ENCODE measurements at regions not wholly inside any gene's neighbourhood (a gene's known extent, or its start where the extent isn't known, plus 50 kb on each side); places are given as distances from the start of the nearest gene placed in this dataset.

- H3K27ac ChIP-seq (ENCODE audit: low read depth in 2 of 2, low read length in 2 of 2): no peak overlapping the region
- TF ChIP-seq, protein P1, sequence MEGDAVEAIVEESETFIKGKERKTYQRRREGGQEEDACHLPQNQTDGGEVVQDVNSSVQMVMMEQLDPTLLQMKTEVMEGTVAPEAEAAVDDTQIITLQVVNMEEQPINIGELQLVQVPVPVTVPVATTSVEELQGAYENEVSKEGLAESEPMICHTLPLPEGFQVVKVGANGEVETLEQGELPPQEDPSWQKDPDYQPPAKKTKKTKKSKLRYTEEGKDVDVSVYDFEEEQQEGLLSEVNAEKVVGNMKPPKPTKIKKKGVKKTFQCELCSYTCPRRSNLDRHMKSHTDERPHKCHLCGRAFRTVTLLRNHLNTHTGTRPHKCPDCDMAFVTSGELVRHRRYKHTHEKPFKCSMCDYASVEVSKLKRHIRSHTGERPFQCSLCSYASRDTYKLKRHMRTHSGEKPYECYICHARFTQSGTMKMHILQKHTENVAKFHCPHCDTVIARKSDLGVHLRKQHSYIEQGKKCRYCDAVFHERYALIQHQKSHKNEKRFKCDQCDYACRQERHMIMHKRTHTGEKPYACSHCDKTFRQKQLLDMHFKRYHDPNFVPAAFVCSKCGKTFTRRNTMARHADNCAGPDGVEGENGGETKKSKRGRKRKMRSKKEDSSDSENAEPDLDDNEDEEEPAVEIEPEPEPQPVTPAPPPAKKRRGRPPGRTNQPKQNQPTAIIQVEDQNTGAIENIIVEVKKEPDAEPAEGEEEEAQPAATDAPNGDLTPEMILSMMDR (IDR thresholded peaks at IDR 0.05; ENCODE audit: borderline replicate concordance, extremely low read depth, insufficient read depth): no peak
- H3K9me3 ChIP-seq (ENCODE audit: control insufficient read depth in 2 of 3, insufficient read depth in 1 of 3, low read length in 3 of 3): no peaks in the 10 kb centered on the region
- no peaks in the 10 kb centered on the region for H3K4me1 ChIP-seq (ENCODE audit: control insufficient read depth in 2 of 3, insufficient read depth in 2 of 3, low read depth in 1 of 3, low read length in 3 of 3)
- no peak overlapping the region for H3K9ac ChIP-seq (ENCODE audit: low read length in 3 of 3)
- H3K27me3 ChIP-seq (ENCODE audit: control insufficient read depth, insufficient read depth, low read length): no peaks in the 10 kb centered on the region
- intact Hi-C loops (cut with DNase I): no loop called here
- H3K36me3 ChIP-seq (ENCODE audit: control insufficient read depth in 2 of 3, insufficient read depth in 3 of 3, low read length in 3 of 3): no peaks in the 10 kb centered on the region
- FAIRE-seq (no peak), DNase-seq (no peak)
- no peak overlapping the region for H3K4me3 ChIP-seq (ENCODE audit: low read length in 3 of 3)
These were observed 104.2 kb upstream of the RAB18 start for GRCh38 chr10:27399871-27400270.

GRCh38 chr10:27393961-27394360 is 110.1 kb upstream of the RAB18 start:
- no peaks in the 10 kb centered on the region for H3K4me1 ChIP-seq (ENCODE audit: control insufficient read depth in 2 of 3, insufficient read depth in 2 of 3, low read depth in 1 of 3, low read length in 3 of 3)
- TF ChIP-seq, protein P1 (IDR thresholded peaks at IDR 0.05; ENCODE audit: borderline replicate concordance, extremely low read depth, insufficient read depth): no peak
- DNase-seq: no peak
- H3K27ac ChIP-seq (ENCODE audit: low read depth in 2 of 2, low read length in 2 of 2): no peak overlapping the region
- no peak for FAIRE-seq
- H3K4me3 ChIP-seq (ENCODE audit: low read length in 3 of 3): no peak overlapping the region
- H3K9ac ChIP-seq (ENCODE audit: low read length in 3 of 3): no peak overlapping the region
- no peaks in the 10 kb centered on the region for H3K36me3 ChIP-seq (ENCODE audit: control insufficient read depth in 2 of 3, insufficient read depth in 3 of 3, low read length in 3 of 3)
- H3K9me3 ChIP-seq (ENCODE audit: control insufficient read depth in 2 of 3, insufficient read depth in 1 of 3, low read length in 3 of 3): no peaks in the 10 kb centered on the region
- intact Hi-C loops (cut with DNase I): no loop called here
- no peaks in the 10 kb centered on the region for H3K27me3 ChIP-seq (ENCODE audit: control insufficient read depth, insufficient read depth, low read length)

GRCh38 chr10:27392606-27393005 is 111.5 kb upstream of the RAB18 start:
- TF ChIP-seq, protein P1 (IDR thresholded peaks at IDR 0.05; ENCODE audit: borderline replicate concordance, extremely low read depth, insufficient read depth): no peak
- no peak overlapping the region for H3K4me3 ChIP-seq (ENCODE audit: low read length in 3 of 3)
- no peaks in the 10 kb centered on the region for H3K4me1 ChIP-seq (ENCODE audit: control insufficient read depth in 2 of 3, insufficient read depth in 2 of 3, low read depth in 1 of 3, low read length in 3 of 3)
- H3K27ac ChIP-seq (ENCODE audit: low read depth in 2 of 2, low read length in 2 of 2): no peak overlapping the region
- no peaks in the 10 kb centered on the region for H3K9me3 ChIP-seq (ENCODE audit: control insufficient read depth in 2 of 3, insufficient read depth in 1 of 3, low read length in 3 of 3)
- DNase-seq: no peak
- FAIRE-seq: no peak
- intact Hi-C loops (cut with DNase I): no loop called here
- H3K36me3 ChIP-seq (ENCODE audit: control insufficient read depth in 2 of 3, insufficient read depth in 3 of 3, low read length in 3 of 3): no peaks in the 10 kb centered on the region
- no peaks in the 10 kb centered on the region for H3K27me3 ChIP-seq (ENCODE audit: control insufficient read depth, insufficient read depth, low read length)
- no peak overlapping the region for H3K9ac ChIP-seq (ENCODE audit: low read length in 3 of 3)

DNA sequence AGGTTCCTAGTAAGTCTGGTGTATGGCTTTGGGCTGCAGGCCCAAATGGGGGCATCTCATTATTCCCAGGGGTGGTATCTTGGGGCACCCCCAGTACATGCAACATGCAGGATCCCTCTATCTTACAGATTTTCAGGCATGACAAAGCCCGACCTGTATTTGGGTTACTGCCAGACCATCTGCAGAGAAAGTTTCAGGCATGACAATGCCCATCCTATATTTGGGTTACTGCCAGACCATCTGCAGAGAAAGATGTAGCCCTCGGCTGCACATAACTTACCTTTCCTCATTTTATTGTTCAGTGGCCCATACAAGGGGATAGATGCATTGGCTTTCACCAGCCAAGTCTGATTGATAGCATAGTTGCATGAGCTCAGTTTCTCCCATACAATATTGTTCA is 112.2 kb upstream of the RAB18 start:
- Histone ChIP-seq H3K9me3 (ENCODE audit: control insufficient read depth in 2 of 3, insufficient read depth in 1 of 3, low read length in 3 of 3) (no peaks in the 10 kb centered on the region), H3K4me3 (ENCODE audit: low read length in 3 of 3) (no peak overlapping the region), H3K27me3 (ENCODE audit: control insufficient read depth, insufficient read depth, low read length) (no peaks in the 10 kb centered on the region), H3K27ac (ENCODE audit: low read depth in 2 of 2, low read length in 2 of 2) (no peak overlapping the region), H3K9ac (ENCODE audit: low read length in 3 of 3) (no peak overlapping the region), H3K36me3 (ENCODE audit: control insufficient read depth in 2 of 3, insufficient read depth in 3 of 3, low read length in 3 of 3) (no peaks in the 10 kb centered on the region), H3K4me1 (ENCODE audit: control insufficient read depth in 2 of 3, insufficient read depth in 2 of 3, low read depth in 1 of 3, low read length in 3 of 3) (no peaks in the 10 kb centered on the region)
- TF ChIP-seq, protein P1 (IDR thresholded peaks at IDR 0.05; ENCODE audit: borderline replicate concordance, extremely low read depth, insufficient read depth): no peak
- DNase-seq (no peak), FAIRE-seq (no peak)
- intact Hi-C loops (cut with DNase I): no loop called here
